OCI-LY1 (cell line): ENCODE measurements at regions not wholly inside any gene's neighbourhood (a gene's known extent, or its start where the extent isn't known, plus 50 kb on each side); places are given as distances from the start of the nearest gene placed in this dataset.

Source experiments
- H2AFZ ChIP-seq: fragments of 200-600 bp; sonication (generic), shearing (Covaris generic); 2 replicates; pipeline ENCODE4 v1.6.0; 2014; ENCODE audit warnings: antibody characterized with exemption, mild to moderate bottlenecking, low read length
- H3F3A ChIP-seq: fragments of 200-600 bp; sonication (generic), shearing (Covaris generic); 2 replicates; pipeline ENCODE4 v1.6.0; 2014; ENCODE audit warnings: mild to moderate bottlenecking, antibody characterized with exemption, low read length, moderate library complexity; ENCODE audit not compliant: insufficient read depth
- H3K27ac ChIP-seq: fragments of 200-600 bp; sonication (generic); 2 replicates; pipeline ENCODE4 v1.5.1; 2014; ENCODE audit warnings: low read length, mixed run types, mild to moderate bottlenecking, low read depth; ENCODE audit not compliant: poor library complexity, severe bottlenecking
- H3K27me3 ChIP-seq: fragments of 200-600 bp; sonication (generic); 2 replicates; pipeline ENCODE4 v1.6.0; 2014; ENCODE audit warnings: antibody characterized with exemption, mild to moderate bottlenecking, low read length, moderate library complexity; ENCODE audit not compliant: insufficient read depth
- H3K36me3 ChIP-seq: fragments of 200-600 bp; sonication (generic); 2 replicates; pipeline ENCODE4 v1.6.1; 2014; ENCODE audit warnings: mild to moderate bottlenecking, antibody characterized with exemption, low read length, moderate library complexity, mixed read lengths; ENCODE audit not compliant: insufficient read depth
- H3K4me1 ChIP-seq: fragments of 200-600 bp; sonication (generic); 2 replicates; pipeline ENCODE4 v1.5.1; 2014; ENCODE audit warnings: mild to moderate bottlenecking, low read length, moderate library complexity; ENCODE audit not compliant: insufficient read depth, severe bottlenecking
- H3K4me2 ChIP-seq: fragments of 200-600 bp; sonication (generic), shearing (Covaris generic); 2 replicates; pipeline ENCODE4 v1.6.1; 2014; ENCODE audit warnings: low read length
- H3K4me3 ChIP-seq: fragments of 200-600 bp; sonication (generic); 2 replicates; pipeline ENCODE4 v1.5.1; 2014; ENCODE audit warnings: low read length, low read depth, mild to moderate bottlenecking, mixed read lengths; ENCODE audit not compliant: poor library complexity, severe bottlenecking
- H3K79me2 ChIP-seq: fragments of 200-600 bp; shearing (Covaris generic); 2 replicates; pipeline ENCODE4 v1.6.1; 2016; ENCODE audit warnings: mixed run types, low read length, mixed read lengths; ENCODE audit not compliant: insufficient read depth
- H3K9ac ChIP-seq: fragments of 200-600 bp; sonication (generic), shearing (Covaris generic); 2 replicates; pipeline ENCODE4 v1.6.1; 2014; ENCODE audit warnings: mild to moderate bottlenecking, low read length, mixed read lengths
- H3K9me2 ChIP-seq: fragments of 200-600 bp; sonication (generic), shearing (Covaris generic); 2 replicates; pipeline ENCODE4 v1.6.1; 2014; ENCODE audit warnings: low read depth, mild to moderate bottlenecking, low read length, mixed read lengths
- H3K9me3 ChIP-seq: fragments of 200-600 bp; shearing (Covaris generic); 2 replicates; pipeline ENCODE4 v1.6.1; 2014; ENCODE audit warnings: low read length, mixed read lengths
- H4K20me1 ChIP-seq: fragments of 200-600 bp; sonication (generic), shearing (Covaris generic); 2 replicates; pipeline ENCODE4 v1.6.0; 2016; ENCODE audit warnings: mild to moderate bottlenecking, low read length; ENCODE audit not compliant: insufficient read depth
- EZH2 ChIP-seq: fragments of 200-600 bp; sonication (generic), shearing (Covaris generic); IDR thresholded peaks from 2 replicates; pipeline ENCODE4 v1.8.0; 2017; ENCODE audit warnings: borderline replicate concordance, mixed run types, mild to moderate bottlenecking, antibody characterized with exemption, low read length, moderate library complexity, mixed read lengths
- TF ChIP-seq, protein P1 (sequence below): fragments of 200-600 bp; sonication (generic), shearing (Covaris generic); IDR thresholded peaks from 2 replicates; pipeline ENCODE4 v1.5.1; 2017; ENCODE audit warnings: mild to moderate bottlenecking, antibody characterized with exemption, low read length, moderate library complexity, mixed read lengths

DNA sequence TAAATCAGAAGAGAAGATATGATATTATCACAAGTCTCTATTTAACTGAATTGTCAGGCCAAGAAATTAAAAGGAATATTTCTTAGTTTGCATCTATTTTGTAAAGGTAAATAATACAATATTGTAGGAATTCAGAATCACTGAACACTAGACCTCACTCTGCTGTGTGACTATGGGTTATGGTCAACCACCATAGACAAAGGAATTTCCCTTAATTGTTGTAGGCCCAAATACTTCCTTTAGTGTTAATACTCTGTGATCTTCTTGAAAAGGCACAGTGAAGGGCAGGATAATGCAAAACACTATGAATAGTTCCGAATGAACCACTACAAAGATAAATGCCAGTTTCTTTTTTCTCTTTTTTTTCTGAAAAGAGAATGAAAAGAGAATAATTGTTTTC, 162.3 kb downstream of the TUSC7 start:
- Histone ChIP-seq H3K27me3 (no peaks in the 10 kb centered on the region), H3K4me3 (no peak overlapping the region), H4K20me1 (no peaks in the 10 kb centered on the region), H3K9me2 (no peaks in the 10 kb centered on the region), H3K4me2 (no peak overlapping the region), H3F3A (no peaks in the 10 kb centered on the region), H3K9ac (no peak overlapping the region), H3K9me3 (no peaks in the 10 kb centered on the region), H3K27ac (no peak overlapping the region), H3K79me2 (no peaks in the 10 kb centered on the region), H3K36me3 (no peaks in the 10 kb centered on the region), H2AFZ (no peak overlapping the region), H3K4me1 (no peaks in the 10 kb centered on the region)
- TF ChIP-seq, protein P1, sequence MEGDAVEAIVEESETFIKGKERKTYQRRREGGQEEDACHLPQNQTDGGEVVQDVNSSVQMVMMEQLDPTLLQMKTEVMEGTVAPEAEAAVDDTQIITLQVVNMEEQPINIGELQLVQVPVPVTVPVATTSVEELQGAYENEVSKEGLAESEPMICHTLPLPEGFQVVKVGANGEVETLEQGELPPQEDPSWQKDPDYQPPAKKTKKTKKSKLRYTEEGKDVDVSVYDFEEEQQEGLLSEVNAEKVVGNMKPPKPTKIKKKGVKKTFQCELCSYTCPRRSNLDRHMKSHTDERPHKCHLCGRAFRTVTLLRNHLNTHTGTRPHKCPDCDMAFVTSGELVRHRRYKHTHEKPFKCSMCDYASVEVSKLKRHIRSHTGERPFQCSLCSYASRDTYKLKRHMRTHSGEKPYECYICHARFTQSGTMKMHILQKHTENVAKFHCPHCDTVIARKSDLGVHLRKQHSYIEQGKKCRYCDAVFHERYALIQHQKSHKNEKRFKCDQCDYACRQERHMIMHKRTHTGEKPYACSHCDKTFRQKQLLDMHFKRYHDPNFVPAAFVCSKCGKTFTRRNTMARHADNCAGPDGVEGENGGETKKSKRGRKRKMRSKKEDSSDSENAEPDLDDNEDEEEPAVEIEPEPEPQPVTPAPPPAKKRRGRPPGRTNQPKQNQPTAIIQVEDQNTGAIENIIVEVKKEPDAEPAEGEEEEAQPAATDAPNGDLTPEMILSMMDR, result no peak
- TF ChIP-seq EZH2, result no peak

DNA sequence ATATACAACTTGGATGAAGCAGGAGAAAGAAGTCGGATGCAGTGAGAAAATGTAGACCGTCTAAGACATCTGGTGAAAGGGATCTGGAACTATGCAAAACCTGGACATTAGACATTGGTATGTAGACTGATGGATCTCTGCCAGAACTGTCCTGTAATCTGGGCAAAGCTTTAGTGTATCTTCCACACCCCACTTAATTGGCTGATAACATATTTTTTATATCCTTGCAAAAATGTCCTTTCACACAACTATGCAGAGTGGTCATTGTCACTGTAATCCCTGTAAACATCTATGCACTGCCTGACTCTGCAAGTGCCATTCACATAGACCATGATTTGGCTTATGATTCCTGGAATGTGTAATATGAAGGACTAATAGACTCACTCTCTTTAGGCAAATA, 163.1 kb downstream of the TUSC7 start:
- Histone ChIP-seq H3K4me1 (no peaks in the 10 kb centered on the region), H3K9me3 (no peaks in the 10 kb centered on the region), H3K9me2 (no peaks in the 10 kb centered on the region), H3K9ac (no peak overlapping the region), H4K20me1 (no peaks in the 10 kb centered on the region), H3K4me3 (no peak overlapping the region), H3K79me2 (no peaks in the 10 kb centered on the region), H3K27me3 (no peaks in the 10 kb centered on the region), H3K36me3 (no peaks in the 10 kb centered on the region), H3K4me2 (no peak overlapping the region), H3K27ac (no peak overlapping the region), H2AFZ (no peak overlapping the region), H3F3A (no peaks in the 10 kb centered on the region)
- TF ChIP-seq, protein P1, result no peak
- no peak for TF ChIP-seq EZH2

DNA sequence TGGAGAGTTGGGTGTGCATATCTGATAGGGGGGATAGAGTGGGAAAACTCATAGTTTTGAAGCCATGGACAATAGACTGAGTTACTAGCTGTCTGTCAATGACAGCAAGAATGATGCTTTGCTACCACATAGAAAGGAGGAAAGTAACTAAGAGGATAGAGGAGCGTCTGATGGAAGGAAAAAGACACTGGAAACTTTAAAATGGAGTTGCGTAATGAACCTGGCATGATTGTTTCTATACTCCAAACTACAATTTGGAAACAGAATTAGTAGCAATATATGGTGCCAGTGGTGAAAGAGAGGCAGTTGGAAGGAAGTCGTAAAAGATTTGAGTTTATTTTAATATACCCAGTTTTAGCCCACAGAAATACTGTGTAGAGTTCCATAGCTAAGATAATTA, 163.6 kb downstream of the TUSC7 start:
- no peak overlapping the region for H3K4me3 ChIP-seq
- no peak overlapping the region for H3K4me2 ChIP-seq
- no peaks in the 10 kb centered on the region for H3K4me1 ChIP-seq
- H3K9me2 ChIP-seq, result no peaks in the 10 kb centered on the region
- no peaks in the 10 kb centered on the region for H3K27me3 ChIP-seq
- no peaks in the 10 kb centered on the region for H3K36me3 ChIP-seq
- H2AFZ ChIP-seq, result no peak overlapping the region
- H3K9me3 ChIP-seq, result no peaks in the 10 kb centered on the region
- H3K27ac ChIP-seq, result no peak overlapping the region
- H3K79me2 ChIP-seq, result no peaks in the 10 kb centered on the region
- no peaks in the 10 kb centered on the region for H4K20me1 ChIP-seq
- no peaks in the 10 kb centered on the region for H3F3A ChIP-seq
- H3K9ac ChIP-seq, result no peak overlapping the region
- no peak for TF ChIP-seq EZH2
- TF ChIP-seq, protein P1, result no peak
